HG02973 (cell line): ENCODE measurements at regions not wholly inside any gene's neighbourhood (a gene's known extent, or its start where the extent isn't known, plus 50 kb on each side); places are given as distances from the start of the nearest gene placed in this dataset.
"Not testable (repeated sequence)": the region's sequence is repeated elsewhere in the genome, so short reads cannot be mapped to it uniquely, and the experiment has no call there.

ENCODE experiments used
- ATAC-seq: cut with Tn5 transposase; IDR thresholded peaks from one replicate; pipeline ENCODE4 v1.9.1; 2021; ENCODE audit warnings: moderate library complexity; ENCODE audit not compliant: unreplicated experiment

- ATAC-seq: no peak
These were observed 428.1 kb upstream of the DPH6 start for GRCh38 chr15:35974052-35974451.

- no peak for ATAC-seq
These were observed 430.0 kb upstream of the DPH6 start for GRCh38 chr15:35975941-35976340.

- ATAC-seq: no peak
These were observed 433.6 kb upstream of the DPH6 start for GRCh38 chr15:35979608-35980007.

GRCh38 chr15:35980719-35981118, 434.8 kb upstream of the DPH6 start:
- no peak for ATAC-seq

- no peak for ATAC-seq
These were observed 440.3 kb upstream of the DPH6 start for GRCh38 chr15:35986191-35986721.

- ATAC-seq: no peak
These were observed 441.1 kb upstream of the DPH6 start for GRCh38 chr15:35987056-35987455.

- no peak for ATAC-seq
These were observed 445.4 kb upstream of the DPH6 start for GRCh38 chr15:35991386-35991785.

- no peak for ATAC-seq
These were observed 446.8 kb upstream of the DPH6 start for GRCh38 chr15:35992791-35993190.

GRCh38 chr15:35993196-35993595, 447.2 kb upstream of the DPH6 start:
- ATAC-seq: no peak

- ATAC-seq: no peak
These were observed 448.9 kb upstream of the DPH6 start for GRCh38 chr15:35994876-35995275.

- ATAC-seq: no peak
These were observed 453.0 kb upstream of the DPH6 start for GRCh38 chr15:35998663-35999602.

GRCh38 chr15:36004891-36005490, 459.0 kb upstream of the DPH6 start:
- no peak for ATAC-seq

GRCh38 chr15:36005542-36005941, 459.6 kb upstream of the DPH6 start:
- ATAC-seq: no peak

GRCh38 chr15:36007699-36008098, 461.7 kb upstream of the DPH6 start:
- ATAC-seq: no peak

- no peak for ATAC-seq
These were observed 462.8 kb upstream of the DPH6 start for GRCh38 chr15:36008719-36009118.

- ATAC-seq: no peak
These were observed 478.2 kb upstream of the DPH6 start for GRCh38 chr15:36024031-36024688.

- no peak for ATAC-seq
These were observed 480.8 kb upstream of the DPH6 start for GRCh38 chr15:36026627-36027283.

GRCh38 chr15:36029606-36030210, 483.7 kb upstream of the DPH6 start:
- ATAC-seq: no peak

GRCh38 chr15:36039996-36040572, 494.1 kb upstream of the DPH6 start:
- no peak for ATAC-seq

- ATAC-seq: not testable (repeated sequence)
These were observed 501.2 kb upstream of the DPH6 start for GRCh38 chr15:36047018-36047716.
